GM18505 (cell line): ENCODE measurements at regions not wholly inside any gene's neighbourhood (a gene's known extent, or its start where the extent isn't known, plus 50 kb on each side); places are given as distances from the start of the nearest gene placed in this dataset.
A peak's percentile ranks its signal among the peaks of the same experiment; 100 is the strongest.

Experiments used
- ATAC-seq: cut with Tn5 transposase; IDR thresholded peaks from one replicate; pipeline ENCODE4 v1.9.1; 2021; ENCODE audit not compliant: unreplicated experiment
- POLR2A ChIP-seq: IDR thresholded peaks from 4 replicates; pipeline ENCODE4 v1.6.1; 2011; ENCODE audit warnings: borderline replicate concordance; ENCODE audit not compliant: insufficient read depth, insufficient read length; ENCODE audit errors: extremely low read depth

- ATAC-seq = no peak
- no peak for TF ChIP-seq POLR2A
These were observed 119.3 kb downstream of the RNASET2 start for GRCh38 chr6:166836785-166837718.

GRCh38 chr6:166834049-166834448, 122.3 kb downstream of the RNASET2 start:
- TF ChIP-seq POLR2A = no peak
- no peak for ATAC-seq

GRCh38 chr6:166830891-166831363, 125.4 kb downstream of the RNASET2 start:
- ATAC-seq = peak; percentile 22

DNA sequence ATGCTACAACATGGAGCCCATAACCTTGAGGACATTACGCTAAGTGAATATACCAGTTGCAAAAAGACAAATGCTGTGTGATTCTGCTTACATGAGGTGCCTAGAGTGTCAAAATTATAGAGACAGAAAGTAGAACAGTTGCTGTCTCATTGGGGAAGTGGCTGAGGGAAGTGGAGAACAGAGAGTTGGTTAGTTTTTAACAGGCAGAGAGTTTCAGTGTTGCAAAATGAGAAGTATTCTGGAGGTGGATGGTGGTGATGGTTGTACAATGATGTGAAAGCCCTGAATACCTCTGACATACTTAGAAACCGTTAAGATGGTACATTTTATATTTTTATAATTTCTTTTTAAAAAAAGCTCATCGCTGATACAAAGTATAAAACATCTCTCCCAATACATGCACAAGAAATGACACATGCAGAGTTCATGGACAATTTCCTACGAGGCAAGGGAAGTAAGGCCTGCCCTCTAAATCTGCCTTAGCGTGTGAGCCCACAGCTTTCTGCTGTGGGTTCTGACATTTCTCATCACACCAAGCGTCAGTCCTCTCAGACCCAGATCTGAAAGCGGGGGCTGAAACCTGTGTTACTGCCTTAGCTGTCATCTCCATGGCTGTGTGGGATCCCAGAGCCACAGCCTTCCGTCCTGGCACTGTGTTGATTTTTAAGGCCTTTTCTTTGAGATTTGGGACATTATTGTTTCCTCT, 126.0 kb downstream of the RNASET2 start:
- ATAC-seq = peak; percentile 92
- no peak for TF ChIP-seq POLR2A

More at GRCh38 chr6:166830891-166831363, 125.4 kb downstream of the RNASET2 start:
- TF ChIP-seq POLR2A = no peak

- ATAC-seq = no peak
These were observed 130.1 kb downstream of the RNASET2 start for GRCh38 chr6:166826264-166826663.

GRCh38 chr6:166825553-166826145, 130.7 kb downstream of the RNASET2 start:
- ATAC-seq = no peak
- TF ChIP-seq POLR2A = no peak

More at GRCh38 chr6:166826264-166826663, 130.1 kb downstream of the RNASET2 start:
- TF ChIP-seq POLR2A = no peak

GRCh38 chr6:166824880-166825250, 131.5 kb downstream of the RNASET2 start:
- TF ChIP-seq POLR2A = no peak
- ATAC-seq = no peak

- TF ChIP-seq POLR2A = no peak
- ATAC-seq = no peak
These were observed 132.0 kb downstream of the RNASET2 start for GRCh38 chr6:166824146-166824879.

DNA sequence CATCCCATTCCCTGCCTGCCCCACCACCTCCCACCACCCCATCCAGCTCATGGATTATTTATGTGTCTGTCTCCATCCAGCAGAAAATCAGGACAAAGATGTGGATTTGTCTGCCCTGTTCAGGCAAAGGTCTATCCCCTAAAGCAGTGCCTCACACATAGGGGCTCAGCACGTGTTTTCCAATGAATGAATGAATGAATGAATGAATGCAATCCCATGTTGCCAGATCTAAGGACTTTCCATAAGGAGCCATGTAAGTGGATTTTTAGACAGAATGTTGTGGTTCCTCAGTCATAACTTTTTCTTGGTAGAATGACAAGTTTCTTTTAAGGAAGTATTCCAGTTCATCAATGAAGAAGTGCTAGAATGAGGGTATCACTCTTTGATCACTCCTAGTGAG, 133.7 kb downstream of the RNASET2 start:
- no peak for ATAC-seq
- TF ChIP-seq POLR2A = no peak

GRCh38 chr6:166820483-166820882, 135.9 kb downstream of the RNASET2 start:
- no peak for ATAC-seq
- TF ChIP-seq POLR2A = no peak

DNA sequence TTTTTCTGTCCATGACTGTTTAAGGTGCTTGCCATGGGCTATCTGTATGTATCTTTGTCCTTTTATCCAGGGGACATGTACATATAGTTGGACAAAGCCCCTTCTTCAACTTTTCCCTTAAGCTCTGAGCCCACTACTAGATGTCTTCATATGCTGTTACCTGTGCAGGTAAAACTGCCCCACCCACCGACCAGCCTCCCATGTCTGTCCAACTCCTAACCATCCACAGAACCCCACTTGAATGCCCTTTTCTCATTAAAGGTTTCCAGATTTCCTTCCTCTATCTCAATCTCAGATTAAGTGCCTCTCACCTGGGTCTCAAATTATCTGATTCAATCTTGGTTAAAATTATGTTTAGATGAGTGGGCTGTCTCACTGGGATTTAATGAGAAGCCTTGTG, 136.3 kb downstream of the RNASET2 start:
- ATAC-seq = no peak
- TF ChIP-seq POLR2A = no peak

DNA sequence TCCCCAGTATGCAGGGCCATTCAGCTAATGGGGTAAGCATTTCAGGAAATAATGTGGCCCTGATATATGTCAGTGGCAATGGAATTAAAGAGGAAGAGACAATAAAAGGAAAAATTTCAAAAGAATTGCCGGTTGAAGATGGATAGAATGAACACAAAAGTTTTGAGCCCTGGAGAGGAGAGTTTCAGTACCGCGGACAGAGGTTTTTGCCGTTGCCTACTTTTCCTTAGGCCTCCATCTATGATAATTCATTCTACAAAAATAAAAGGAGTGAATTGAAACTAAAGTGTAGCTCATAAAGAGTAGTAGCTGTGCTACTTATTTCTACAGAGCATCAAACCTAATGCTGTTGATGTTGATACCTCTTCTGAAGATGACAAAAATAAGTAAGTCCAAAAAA, 140.7 kb downstream of the RNASET2 start:
- ATAC-seq = no peak
- TF ChIP-seq POLR2A = no peak

DNA sequence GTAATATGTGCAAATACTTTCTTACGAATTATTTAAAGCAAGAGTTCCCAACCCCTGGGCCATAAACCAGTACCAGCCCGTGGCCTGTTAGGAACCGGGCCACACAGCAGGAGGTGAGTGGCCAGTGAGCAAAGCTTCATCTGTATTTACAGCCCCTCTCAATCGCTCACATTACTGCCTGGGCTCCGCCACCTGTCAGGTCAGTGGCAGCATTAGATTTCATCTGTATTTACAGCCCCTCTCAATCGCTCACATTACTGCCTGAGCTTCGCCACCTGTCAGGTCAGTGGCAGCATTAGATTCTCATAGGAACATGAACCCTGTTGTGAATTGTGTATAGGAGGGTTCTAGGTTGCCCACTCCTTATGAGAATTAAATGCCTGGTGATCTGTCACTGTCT, 142.0 kb downstream of the RNASET2 start:
- ATAC-seq = no peak
- TF ChIP-seq POLR2A = no peak

DNA sequence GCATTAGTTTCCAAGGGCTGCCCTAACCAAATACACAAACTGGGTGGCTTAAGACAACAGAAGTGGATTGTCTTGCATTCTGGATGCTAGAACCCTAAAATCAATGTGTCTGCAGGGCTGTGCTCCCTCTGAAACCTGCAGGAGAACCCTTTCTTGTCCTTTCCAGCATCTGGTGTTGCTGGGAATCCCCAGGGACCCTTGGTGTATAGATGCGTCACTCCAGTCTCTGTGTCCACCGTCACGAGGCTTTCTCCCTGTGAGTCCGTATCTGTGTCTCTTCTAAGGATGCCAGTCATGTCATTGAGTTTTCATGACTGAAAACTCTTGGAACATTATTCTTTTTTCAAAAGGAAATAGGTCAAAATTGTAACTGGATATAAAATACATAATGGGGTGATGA, 142.9 kb downstream of the RNASET2 start:
- no peak for ATAC-seq
- no peak for TF ChIP-seq POLR2A

- ATAC-seq = no peak
- no peak for TF ChIP-seq POLR2A
These were observed 145.5 kb downstream of the RNASET2 start for GRCh38 chr6:166810864-166811263.
